Lung (tissue), 11 donors: ENCODE measurements at regions not wholly inside any gene's neighbourhood (a gene's known extent, or its start where the extent isn't known, plus 50 kb on each side); places are given as distances from the start of the nearest gene placed in this dataset.

Experiments used
- ATAC-seq: fragments of 200-7000 bp; cut with Tn5 transposase; one replicate; pipeline ENCODE4 v1.9.1; 2020; ENCODE audit warnings: moderate number of reproducible peaks; ENCODE audit not compliant: insufficient read depth, low FRiP score
- DNase-seq, 3 donors: peaks; one replicate each; pipeline ENCODE4 v3.0.0-alpha.2; 2013 to 2017
- H3K27ac ChIP-seq, 2 donors: one replicate each; pipeline ENCODE4 v1.5.1; 2013; ENCODE audit warnings: mild to moderate bottlenecking in 2 of 2, moderate library complexity in 2 of 2, control low read depth in 1 of 2, inconsistent platforms in 1 of 2, low read depth in 1 of 2, low read length in 1 of 2
- H3K27me3 ChIP-seq, 3 donors: one replicate each; pipeline ENCODE4 v1.5.1; 2013; ENCODE audit warnings: low read length in 2 of 3; ENCODE audit not compliant: control insufficient read depth in 3 of 3, insufficient read depth in 3 of 3
- H3K36me3 ChIP-seq, 4 donors: one replicate each; pipeline ENCODE4 v1.5.1; 2013; ENCODE audit warnings: low read length in 4 of 4, mild to moderate bottlenecking in 1 of 4, moderate library complexity in 1 of 4; ENCODE audit not compliant: control insufficient read depth in 4 of 4, insufficient read depth in 4 of 4
- H3K4me1 ChIP-seq, 5 donors: one replicate each; pipeline ENCODE4 v1.5.1; 2013; ENCODE audit warnings: low read length in 5 of 5, mild to moderate bottlenecking in 2 of 5, moderate library complexity in 1 of 5; ENCODE audit not compliant: control insufficient read depth in 5 of 5, insufficient read depth in 5 of 5
- H3K4me3 ChIP-seq: one replicate; pipeline ENCODE4 v1.5.1; 2013; ENCODE audit warnings: mild to moderate bottlenecking, control low read depth, moderate library complexity
- H3K9ac ChIP-seq, 2 donors: one replicate each; pipeline ENCODE4 v1.5.1; 2013; ENCODE audit warnings: low read length in 2 of 2, control low read depth in 1 of 2; ENCODE audit not compliant: insufficient read depth in 1 of 2
- H3K9me3 ChIP-seq, 4 donors: one replicate each; pipeline ENCODE4 v1.5.1; 2013; ENCODE audit warnings: low read length in 3 of 4, mild to moderate bottlenecking in 1 of 4, moderate library complexity in 1 of 4; ENCODE audit not compliant: control insufficient read depth in 4 of 4, insufficient read depth in 3 of 4
- WGBS, 2 donors: extraction: QIAGEN DNeasy Blood & Tissue Kit; methylation state at CpG; one replicate each; pipeline ENCODE4 v1.1.7; 2013; 5-methylcytosine and 5-hydroxymethylcytosine counted together
- TF ChIP-seq, protein P1 (sequence below): IDR thresholded peaks from 2 replicates; pipeline ENCODE4 v1.5.1; 2012; ENCODE audit warnings: mild to moderate bottlenecking; ENCODE audit errors: control extremely low read depth, extremely low read depth
- donor health status: control.
- donor health status: control.
- donor health status: Bipolar disorder and iron deficiency.
- donor health status: healthy.
- donor health status: DM: yes; HTN: yes; CAD: no.

DNA sequence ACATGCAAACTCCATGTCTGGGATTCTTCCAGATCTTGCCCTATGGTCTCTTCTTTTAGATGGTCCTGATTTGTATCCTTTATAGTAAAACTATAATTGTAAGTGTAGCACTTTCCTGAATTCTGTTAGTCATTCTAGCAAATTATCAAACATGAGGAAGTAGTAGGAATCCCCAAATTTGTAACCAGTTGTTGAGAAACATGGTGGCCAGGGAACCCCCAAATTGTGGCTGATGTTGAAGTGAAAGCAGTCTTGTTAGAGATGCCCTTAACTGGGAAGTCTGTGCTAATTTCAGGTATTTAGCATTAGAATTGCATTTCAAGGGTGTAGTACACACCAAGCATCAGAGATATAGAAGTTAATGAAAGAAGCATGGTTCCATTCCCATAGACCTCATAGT lies 180.4 kb upstream of the STT3B start:
- Histone ChIP-seq H3K9ac (no peak overlapping the region), H3K9me3 (no peaks in the 10 kb centered on the region), H3K27ac (no peak overlapping the region), H3K4me3 (no peak overlapping the region), H3K27me3 (no peaks in the 10 kb centered on the region), H3K4me1 (no peaks in the 10 kb centered on the region), H3K36me3 (no peaks in the 10 kb centered on the region)
- no peak for ATAC-seq
- TF ChIP-seq, protein P1, sequence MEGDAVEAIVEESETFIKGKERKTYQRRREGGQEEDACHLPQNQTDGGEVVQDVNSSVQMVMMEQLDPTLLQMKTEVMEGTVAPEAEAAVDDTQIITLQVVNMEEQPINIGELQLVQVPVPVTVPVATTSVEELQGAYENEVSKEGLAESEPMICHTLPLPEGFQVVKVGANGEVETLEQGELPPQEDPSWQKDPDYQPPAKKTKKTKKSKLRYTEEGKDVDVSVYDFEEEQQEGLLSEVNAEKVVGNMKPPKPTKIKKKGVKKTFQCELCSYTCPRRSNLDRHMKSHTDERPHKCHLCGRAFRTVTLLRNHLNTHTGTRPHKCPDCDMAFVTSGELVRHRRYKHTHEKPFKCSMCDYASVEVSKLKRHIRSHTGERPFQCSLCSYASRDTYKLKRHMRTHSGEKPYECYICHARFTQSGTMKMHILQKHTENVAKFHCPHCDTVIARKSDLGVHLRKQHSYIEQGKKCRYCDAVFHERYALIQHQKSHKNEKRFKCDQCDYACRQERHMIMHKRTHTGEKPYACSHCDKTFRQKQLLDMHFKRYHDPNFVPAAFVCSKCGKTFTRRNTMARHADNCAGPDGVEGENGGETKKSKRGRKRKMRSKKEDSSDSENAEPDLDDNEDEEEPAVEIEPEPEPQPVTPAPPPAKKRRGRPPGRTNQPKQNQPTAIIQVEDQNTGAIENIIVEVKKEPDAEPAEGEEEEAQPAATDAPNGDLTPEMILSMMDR, result no peak
- DNase-seq, result no peak

DNA sequence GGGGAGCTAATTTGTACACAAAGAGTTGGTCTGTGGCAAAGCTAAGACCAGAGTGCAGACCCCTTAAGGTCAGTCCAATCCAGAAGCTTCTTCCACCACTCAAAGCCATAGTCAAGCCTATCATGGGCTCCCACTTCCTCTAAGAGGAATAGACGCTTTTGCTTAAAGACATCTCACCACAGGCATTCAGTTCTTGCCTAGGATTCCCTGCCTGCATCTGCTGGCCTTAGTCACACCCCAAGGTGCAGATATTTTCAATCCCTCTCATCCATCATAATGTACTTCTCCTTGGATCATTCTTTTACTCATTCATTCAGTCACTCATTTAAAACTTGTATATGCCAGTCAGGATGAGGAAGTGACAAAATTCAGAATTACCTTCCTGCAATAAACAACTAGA lies 179.6 kb upstream of the STT3B start:
- no peak overlapping the region for H3K9ac ChIP-seq
- TF ChIP-seq, protein P1, result no peak
- H3K9me3 ChIP-seq, result no peaks in the 10 kb centered on the region
- no peaks in the 10 kb centered on the region for H3K36me3 ChIP-seq
- DNase-seq (no peak), ATAC-seq (no peak)
- H3K4me3 ChIP-seq, result no peak overlapping the region
- no peaks in the 10 kb centered on the region for H3K27me3 ChIP-seq
- no peaks in the 10 kb centered on the region for H3K4me1 ChIP-seq
- no peak overlapping the region for H3K27ac ChIP-seq
- 84 to 87% methylated on average over 1 of the region's 1 CpG for WGBS, 2 donors

DNA sequence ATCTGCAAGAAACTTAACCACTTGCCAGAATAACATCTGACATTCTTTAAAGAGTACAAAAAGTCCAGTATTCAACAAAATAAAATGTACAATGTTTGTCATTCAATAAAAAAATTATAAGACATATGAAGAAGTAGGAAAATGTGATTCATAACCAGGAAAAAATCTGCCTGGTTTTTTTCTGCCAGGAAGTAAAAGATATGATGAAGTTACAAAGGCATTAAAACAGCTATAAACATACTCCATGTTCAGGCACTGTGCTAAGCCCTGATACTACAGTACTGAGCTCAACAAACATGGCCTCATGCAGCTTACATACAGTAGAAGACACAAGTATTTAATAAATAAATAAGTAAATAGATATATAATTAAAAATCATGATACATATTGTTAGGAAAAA lies 178.4 kb upstream of the STT3B start:
- TF ChIP-seq, protein P1, result no peak
- Histone ChIP-seq H3K4me1 (no peaks in the 10 kb centered on the region), H3K27me3 (no peaks in the 10 kb centered on the region), H3K27ac (no peak overlapping the region), H3K36me3 (no peaks in the 10 kb centered on the region), H3K9ac (no peak overlapping the region), H3K4me3 (no peak overlapping the region), H3K9me3 (no peaks in the 10 kb centered on the region)
- DNase-seq, result no peak
- no peak for ATAC-seq

DNA sequence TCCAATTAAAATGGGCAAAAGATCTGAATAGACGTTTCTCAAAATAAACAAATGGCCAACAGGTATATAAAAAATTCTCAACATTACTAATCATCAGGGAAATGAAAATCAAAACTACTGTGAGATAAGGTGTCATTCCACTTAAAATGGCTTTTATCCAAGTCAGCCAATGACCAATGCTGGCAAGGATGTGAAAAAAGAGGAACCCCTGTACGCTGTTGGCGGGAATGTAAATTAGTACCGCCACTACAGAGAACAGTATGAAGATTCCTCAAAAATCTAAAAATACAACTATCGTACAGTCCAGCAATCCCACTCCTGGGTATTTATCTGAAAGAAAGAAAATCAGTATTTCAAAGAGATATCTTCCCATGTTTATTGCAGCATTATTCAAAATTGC lies 176.9 kb upstream of the STT3B start:
- H3K9ac ChIP-seq, result no peak overlapping the region
- no peaks in the 10 kb centered on the region for H3K36me3 ChIP-seq
- H3K4me1 ChIP-seq, result peaks cover 0 to 5% (median 0%) of the 10 kb centered on the region in 5 donors
- ATAC-seq, result no peak
- WGBS, 2 donors, result 94 to 97% methylated on average over 5 of the region's 5 CpGs
- H3K4me3 ChIP-seq, result no peak overlapping the region
- no peaks in the 10 kb centered on the region for H3K9me3 ChIP-seq
- TF ChIP-seq, protein P1, result no peak
- H3K27me3 ChIP-seq, result no peaks in the 10 kb centered on the region
- no peak overlapping the region for H3K27ac ChIP-seq
- DNase-seq, result no peak
